NCI-H128 (cell line): ENCODE measurements at regions not wholly inside any gene's neighbourhood (a gene's known extent, or its start where the extent isn't known, plus 50 kb on each side); places are given as distances from the start of the nearest gene placed in this dataset.

Experiments
- DNase-seq: peaks from one replicate; lab custom pipeline; 2025; ENCODE audit not compliant: unreplicated experiment; lab: John Stamatoyannopoulos, UW

DNA sequence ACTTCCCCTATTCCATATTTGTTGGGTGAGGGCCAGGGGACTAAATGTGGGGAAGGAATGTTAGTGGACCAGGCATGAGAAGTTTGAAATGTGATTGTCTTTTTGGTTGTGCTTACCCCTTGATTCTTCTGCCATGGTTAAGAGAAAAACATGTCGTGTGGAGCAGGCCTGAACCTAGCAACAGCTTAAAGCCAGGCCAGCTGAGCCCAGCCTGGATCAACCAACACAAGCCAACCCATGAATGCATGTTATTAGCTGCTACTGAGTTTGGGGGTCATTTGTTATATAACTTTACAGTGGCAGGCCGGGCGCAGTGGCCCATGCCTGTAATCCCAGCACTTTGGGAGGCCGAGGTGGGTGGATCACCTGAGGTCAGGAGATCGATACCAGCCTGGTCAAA, 52.4 kb upstream of the TRIO start:
- no peak for DNase-seq

DNA sequence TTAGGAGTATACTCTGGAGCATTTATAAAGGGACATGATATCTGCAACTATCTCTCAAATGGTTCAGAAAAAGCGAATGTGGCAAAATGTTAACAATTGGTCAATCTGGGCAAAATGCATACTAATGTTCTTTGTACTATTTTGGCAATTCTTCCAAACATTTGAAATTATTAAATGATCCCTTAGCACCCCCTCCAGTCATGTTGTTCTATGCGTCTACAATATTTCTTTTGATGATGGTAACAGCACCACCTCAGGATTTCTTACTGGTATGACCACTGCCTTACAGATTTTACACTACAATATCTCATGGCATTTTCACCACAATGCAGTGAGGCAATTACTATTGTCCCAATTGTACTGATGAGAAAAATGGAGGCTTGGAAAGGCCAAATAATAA, 52.9 kb upstream of the TRIO start:
- no peak for DNase-seq

- no peak for DNase-seq
These were observed 53.9 kb upstream of the TRIO start for GRCh38 chr5:14089198-14089597.

DNA sequence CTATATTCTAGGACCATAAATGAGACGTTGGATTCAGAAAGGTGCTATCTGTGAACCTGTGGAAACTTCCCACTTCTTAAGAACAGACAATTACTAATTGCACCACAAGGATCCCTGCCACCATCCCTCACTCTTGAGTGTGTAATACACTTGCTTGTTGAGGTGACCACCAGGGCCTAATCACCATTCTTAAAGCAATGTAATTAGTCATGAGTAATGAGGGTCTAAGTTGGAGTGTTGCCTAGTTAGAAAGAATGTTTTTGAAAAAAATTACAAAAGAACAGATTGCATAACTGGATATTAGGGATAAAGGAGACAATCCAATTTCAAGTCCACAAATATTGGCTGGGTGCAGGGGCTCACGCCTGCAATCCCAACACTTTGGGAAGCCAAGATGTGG, 56.9 kb upstream of the TRIO start:
- DNase-seq, result no peak

DNA sequence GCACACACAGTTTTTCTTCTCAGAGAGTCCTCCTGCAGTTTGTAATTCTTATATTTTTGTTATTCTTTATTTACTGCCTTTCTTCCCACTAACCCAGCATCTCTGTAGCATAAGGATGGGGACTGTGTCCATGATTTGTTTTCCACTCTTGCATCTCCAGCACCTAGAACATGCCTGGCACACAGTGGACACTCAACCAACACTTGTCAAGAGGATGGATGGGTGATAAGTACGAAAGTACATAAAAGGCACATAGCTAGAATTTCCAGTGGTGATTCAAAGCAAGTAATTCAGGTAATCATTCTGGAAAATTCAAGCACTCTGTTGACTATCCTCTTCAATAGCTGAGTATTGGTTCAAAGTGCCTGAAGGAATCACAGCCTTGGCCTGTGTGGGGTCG, 60.2 kb upstream of the TRIO start:
- DNase-seq, result no peak

- DNase-seq, result no peak
These were observed 60.6 kb upstream of the TRIO start for GRCh38 chr5:14082523-14082922.

GRCh38 chr5:14081791-14082190, 61.4 kb upstream of the TRIO start:
- DNase-seq, result no peak

- no peak for DNase-seq
These were observed 64.4 kb upstream of the TRIO start for GRCh38 chr5:14078716-14079115.

DNA sequence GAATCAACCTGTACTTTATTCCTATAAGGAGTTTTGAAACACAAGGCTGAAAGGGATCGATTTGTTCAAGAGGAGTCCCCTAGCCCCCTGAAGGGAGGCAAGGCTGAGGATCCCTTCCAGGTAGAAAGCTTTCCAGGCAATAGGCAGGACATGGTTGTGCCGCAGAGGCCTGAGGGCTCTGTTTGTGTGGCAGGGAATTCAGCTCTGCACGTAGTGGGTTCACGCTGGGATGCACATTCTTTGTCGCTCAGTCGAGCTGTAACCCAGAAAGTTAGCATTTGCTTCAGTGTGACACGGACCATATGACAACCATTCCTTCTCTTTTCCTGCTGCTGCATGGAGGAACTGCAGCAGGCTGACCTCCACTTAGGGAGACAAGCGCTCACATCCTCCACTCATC, 65.6 kb upstream of the TRIO start:
- no peak for DNase-seq

- no peak for DNase-seq
These were observed 66.6 kb upstream of the TRIO start for GRCh38 chr5:14076561-14076960.

DNA sequence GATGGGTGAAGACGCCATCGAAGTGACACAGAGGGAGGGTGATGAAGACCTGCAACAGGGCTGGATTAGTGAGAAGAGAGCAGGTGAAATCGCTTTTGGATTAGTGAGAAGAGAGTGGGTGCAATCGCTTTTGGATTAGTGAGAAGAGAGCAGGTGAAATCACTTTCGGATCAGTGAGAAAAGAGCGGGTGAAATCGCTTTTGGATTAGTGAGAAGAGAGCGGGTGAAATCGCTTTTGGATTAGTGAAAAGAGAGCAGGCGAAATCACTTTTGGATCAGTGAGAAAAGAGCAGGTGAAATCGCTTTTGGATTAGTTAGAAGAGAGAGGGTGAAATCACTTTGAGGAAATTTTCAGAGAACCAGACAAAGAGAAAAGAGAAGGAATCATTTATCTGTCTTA, 67.2 kb upstream of the TRIO start:
- no peak for DNase-seq

DNA sequence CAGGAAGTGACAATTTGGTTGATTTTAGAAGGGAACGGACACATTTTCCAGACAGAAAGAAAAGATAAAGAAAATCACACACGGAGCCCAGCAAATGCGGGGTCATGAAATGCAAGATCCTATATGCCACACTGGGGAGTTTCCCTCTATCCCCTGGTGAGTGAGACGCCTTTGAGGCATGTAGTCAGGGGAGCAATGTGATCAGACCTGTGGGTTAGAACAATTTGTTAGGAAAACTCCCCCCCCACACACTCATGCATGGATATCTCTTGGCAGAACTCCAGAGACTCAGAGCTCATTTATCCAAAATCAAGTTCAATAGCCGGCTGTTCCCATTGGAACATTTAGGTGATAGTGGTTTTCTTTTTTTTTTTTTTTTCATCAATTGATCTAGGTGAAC, 71.7 kb upstream of the TRIO start:
- no peak for DNase-seq

DNA sequence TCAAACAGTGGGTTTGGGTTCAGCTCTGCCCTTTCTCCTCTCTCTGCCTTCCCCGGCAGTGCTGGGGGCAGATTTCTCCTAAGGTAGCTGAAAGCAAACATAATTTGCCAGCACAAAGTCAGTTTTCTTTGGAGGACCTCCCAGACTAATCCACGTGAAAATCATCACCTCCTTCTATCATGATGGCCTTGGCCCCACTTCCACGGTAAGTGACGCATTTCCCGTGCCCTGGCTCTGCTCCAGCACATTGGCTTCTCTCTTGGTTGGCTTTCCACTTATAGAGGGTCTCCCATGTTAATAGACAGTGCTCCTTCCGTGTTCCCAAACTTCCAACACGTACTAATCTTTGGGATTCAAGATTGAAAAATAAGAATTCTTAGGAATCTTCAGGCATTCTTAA, 74.1 kb upstream of the TRIO start:
- no peak for DNase-seq

DNA sequence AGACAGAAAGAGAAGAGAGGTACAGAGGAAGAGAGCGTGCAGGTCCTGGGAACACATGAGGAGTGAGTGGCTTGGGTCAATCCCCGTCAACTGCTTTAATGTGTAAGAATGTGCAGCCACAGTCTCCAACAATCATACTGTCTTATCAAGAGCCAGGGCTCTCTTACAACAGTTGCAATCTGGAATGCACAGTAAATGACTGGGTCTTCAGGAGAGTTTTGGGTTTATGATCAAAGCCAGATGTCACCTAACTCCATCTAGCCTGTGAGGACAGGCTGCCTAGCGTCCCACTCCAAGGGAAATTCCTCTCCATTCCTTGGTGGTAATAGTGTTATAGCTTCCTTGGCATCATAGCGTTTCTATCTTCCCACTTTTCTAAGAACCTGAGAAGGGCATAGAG, 75.0 kb upstream of the TRIO start:
- DNase-seq, result no peak

- no peak for DNase-seq
These were observed 76.8 kb upstream of the TRIO start for GRCh38 chr5:14066326-14066725.

DNA sequence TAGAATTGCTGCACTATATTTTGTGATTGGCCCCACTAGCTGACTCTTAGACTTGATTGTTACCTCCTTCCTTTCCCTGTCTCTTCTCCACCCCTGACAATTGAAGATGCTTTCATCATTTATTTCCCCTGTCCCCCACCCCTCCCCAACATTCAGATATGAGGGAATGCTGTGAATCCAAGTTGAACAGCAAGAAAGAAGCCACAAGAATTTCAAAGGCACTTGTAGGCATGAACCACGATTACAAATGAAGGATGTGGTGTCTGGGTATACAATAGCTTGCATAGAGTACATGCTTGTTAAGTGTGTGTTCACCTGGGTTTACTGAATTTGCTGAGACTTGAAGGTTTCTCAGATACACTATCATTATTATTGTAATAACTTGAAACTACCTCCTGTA, 78.3 kb upstream of the TRIO start:
- no peak for DNase-seq

GRCh38 chr5:14063691-14064090, 79.5 kb upstream of the TRIO start:
- no peak for DNase-seq

DNA sequence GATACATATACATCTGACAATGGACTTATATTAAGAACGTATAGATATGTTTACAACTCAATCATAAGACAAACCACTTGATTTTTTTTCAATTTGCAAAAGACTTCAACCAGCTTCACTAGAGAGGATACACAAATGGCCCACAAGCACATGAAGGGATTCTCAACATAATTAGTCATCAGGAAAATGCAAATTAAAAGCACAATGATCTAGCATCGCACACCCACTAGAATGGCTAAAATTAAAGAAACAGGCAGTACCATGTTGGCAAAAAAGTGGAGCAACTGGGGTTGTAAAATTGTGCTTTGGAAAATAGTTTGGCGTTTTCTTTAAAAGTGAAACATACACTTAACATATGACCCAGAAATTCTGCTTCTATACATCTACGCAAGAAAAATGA, 80.0 kb upstream of the TRIO start:
- no peak for DNase-seq

GRCh38 chr5:14062178-14062577, 81.0 kb upstream of the TRIO start:
- no peak for DNase-seq

GRCh38 chr5:14061106-14061505, 82.0 kb upstream of the TRIO start:
- no peak for DNase-seq

GRCh38 chr5:14060218-14060617, 82.9 kb upstream of the TRIO start:
- no peak for DNase-seq

DNA sequence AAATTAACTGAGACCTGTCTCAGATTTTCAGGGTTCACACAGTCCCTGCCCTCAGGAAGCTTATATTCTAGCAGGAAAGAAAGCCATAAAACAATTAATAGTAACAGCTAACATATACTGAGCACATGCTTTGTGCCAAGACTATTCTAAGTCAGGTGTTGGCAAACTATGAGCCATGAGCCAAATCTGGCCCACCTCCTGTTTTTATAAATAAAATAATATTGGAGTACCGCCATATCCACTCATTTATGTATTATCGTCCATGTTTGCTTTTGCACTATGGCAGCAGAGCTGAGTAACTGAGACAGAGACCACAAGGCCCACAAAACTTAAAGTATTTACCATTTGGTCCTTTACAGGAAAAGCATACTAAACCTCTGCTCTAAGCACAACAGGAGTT, 83.3 kb upstream of the TRIO start:
- no peak for DNase-seq

- DNase-seq, result no peak
These were observed 85.9 kb upstream of the TRIO start for GRCh38 chr5:14057289-14057688.

- no peak for DNase-seq
These were observed 87.1 kb upstream of the TRIO start for GRCh38 chr5:14056039-14056438.
